HepG2 (cell line): ENCODE measurements at regions not wholly inside any gene's neighbourhood (a gene's known extent, or its start where the extent isn't known, plus 50 kb on each side); places are given as distances from the start of the nearest gene placed in this dataset.

Experiments used
- ATAC-seq: fragments of 200-7000 bp; cut with Tn5 transposase; 3 replicates; pipeline ENCODE4 v1.9.1; 2020; ENCODE audit warnings: mild to moderate bottlenecking, moderate library complexity
- BruUV-seq: library from RNA; stranded (reverse); fragments of 400-500 nt; replicated peaks from 2 replicates; lab custom pipeline; 2021; lab: Mats Ljungman, UMichigan
- CTCF ChIA-PET: fragments of 300-600 bp; formaldehyde crosslinking; extraction: SDS; loops from one replicate; lab custom pipeline; 2021; ENCODE audit warnings: low total read pairs, inconsistent platforms, low intra/inter-chr PET ratio; lab: Yijun Ruan, JAX
- POLR2A ChIA-PET: fragments of 350-600 bp; sonication (Branson Sonifier 250); formaldehyde crosslinking; loops from one replicate; lab custom pipeline; 2020; ENCODE audit warnings: antibody characterized with exemption, inconsistent platforms; lab: Yijun Ruan, JAX
- DNase-seq: peaks from one replicate; pipeline ENCODE4 v3.0.0-alpha.2; 2015; ENCODE audit warnings: low spot score
- FAIRE-seq: peaks from 3 replicates; lab custom pipeline; 2011; peaks lifted over from hg19 to GRCh38; lab: Jason Lieb, UNC
- H2AFZ ChIP-seq: one replicate; pipeline ENCODE4 v1.6.1; 2011; ENCODE audit warnings: low read length, inconsistent platforms
- H3K27ac ChIP-seq: fragments of 300-600 bp; 3 replicates; pipeline ENCODE4 v1.8.0; 2011; ENCODE audit warnings: mixed run types, mild to moderate bottlenecking, mixed read lengths, low read length, inconsistent platforms; ENCODE audit not compliant: insufficient read depth; ENCODE audit errors: extremely low read length
- H3K27me3 ChIP-seq, 2 experiments: fragments of 200-600 bp in 1 of 2; 2 replicates in 1 of 2; 3 replicates in 1 of 2; pipeline versions ENCODE4 v1.6.0 to v1.8.0; 2011; ENCODE audit warnings: low read length in 2 of 2, mild to moderate bottlenecking in 2 of 2, moderate library complexity in 2 of 2, inconsistent platforms in 1 of 2; ENCODE audit not compliant: insufficient read depth in 2 of 2, control insufficient read depth in 1 of 2
- H3K36me3 ChIP-seq, 2 experiments: fragments of 200-600 bp in 1 of 2; replicated peaks in 1 of 2; 2 replicates in 1 of 2; 3 replicates in 1 of 2; pipeline versions ENCODE4 v1.5.1 to v1.8.0; 2011; ENCODE audit warnings: low read length in 2 of 2, inconsistent platforms in 1 of 2; ENCODE audit not compliant: insufficient read depth in 2 of 2, control insufficient read depth in 1 of 2
- H3K4me1 ChIP-seq: 2 replicates; pipeline ENCODE4 v1.5.1; 2012; ENCODE audit warnings: low read length, inconsistent platforms; ENCODE audit not compliant: insufficient read depth
- H3K4me2 ChIP-seq: 2 replicates; pipeline ENCODE4 v1.6.0; 2011; ENCODE audit warnings: low read depth, low read length, inconsistent platforms
- H3K4me3 ChIP-seq, 3 experiments: fragments of 200-600 bp in 1 of 3; sonication (generic), shearing (Covaris generic) in 1 of 3; replicated peaks in 1 of 3; 2 replicates each; pipeline ENCODE4 v1.5.1; 2011 to 2016; ENCODE audit warnings: low read length in 3 of 3, inconsistent platforms in 2 of 3, low read depth in 2 of 3, mild to moderate bottlenecking in 2 of 3, control low read depth in 1 of 3, mixed read lengths in 1 of 3; ENCODE audit not compliant: insufficient read depth in 1 of 3
- H3K79me2 ChIP-seq: one replicate; pipeline ENCODE4 v1.6.1; 2011; ENCODE audit warnings: low read length, inconsistent platforms; ENCODE audit not compliant: insufficient read depth
- H3K9ac ChIP-seq: 2 replicates; pipeline ENCODE4 v1.6.0; 2011; ENCODE audit warnings: mild to moderate bottlenecking, low read depth, low read length, inconsistent platforms; ENCODE audit not compliant: insufficient read depth
- H3K9me3 ChIP-seq: 2 replicates; pipeline ENCODE4 v1.5.1; 2012; ENCODE audit warnings: mild to moderate bottlenecking, low read length
- H4K20me1 ChIP-seq: 2 replicates; pipeline ENCODE4 v1.6.0; 2011; ENCODE audit warnings: inconsistent platforms, mild to moderate bottlenecking, low read length, moderate library complexity; ENCODE audit not compliant: insufficient read depth
- CCDC6 ChIP-seq: sonication (generic); formaldehyde crosslinking; IDR thresholded peaks from 2 replicates; pipeline ENCODE4 v1.8.1; 2022; ENCODE audit warnings: mild to moderate bottlenecking, missing genetic modification reagents, moderate library complexity
- DR1 ChIP-seq: sonication (generic); formaldehyde crosslinking; IDR thresholded peaks from 2 replicates; pipeline ENCODE4 v1.8.0; 2021; ENCODE audit warnings: mild to moderate bottlenecking, missing genetic modification reagents, inconsistent platforms
- DRAP1 ChIP-seq: IDR thresholded peaks from 2 replicates; pipeline ENCODE4 v1.6.1; 2016; ENCODE audit warnings: missing genetic modification reagents, missing compliant biosample characterization
- ESRRA ChIP-seq: sonication (generic); formaldehyde crosslinking; IDR thresholded peaks from 2 replicates; pipeline ENCODE4 v1.5.1; 2020; ENCODE audit warnings: mild to moderate bottlenecking, low read depth, missing genetic modification reagents
- NAIF1 ChIP-seq: sonication (generic); formaldehyde crosslinking; IDR thresholded peaks from 2 replicates; pipeline ENCODE4 v1.5.0; 2020; ENCODE audit warnings: mild to moderate bottlenecking, missing genetic modification reagents, borderline replicate concordance
- NBN ChIP-seq: fragments of 450-650 bp; conservative IDR thresholded peaks from 2 replicates; pipeline ENCODE4 v1.6.1; 2017
- NFIC ChIP-seq: IDR thresholded peaks from 2 replicates; pipeline ENCODE4 v1.6.1; 2012; ENCODE audit warnings: mild to moderate bottlenecking, low read length, inconsistent platforms
- POGK ChIP-seq: sonication (generic); formaldehyde crosslinking; conservative IDR thresholded peaks from 2 replicates; pipeline ENCODE4 v1.8.0; 2022; ENCODE audit warnings: mild to moderate bottlenecking, moderate library complexity, missing genetic modification reagents
- PREB ChIP-seq: sonication (generic); formaldehyde crosslinking; IDR thresholded peaks from 2 replicates; pipeline ENCODE4 v1.4.0; 2020; ENCODE audit warnings: missing genetic modification reagents
- SRF ChIP-seq: IDR thresholded peaks from 2 replicates; pipeline ENCODE4 v1.6.1; 2011; ENCODE audit warnings: mild to moderate bottlenecking, low read depth, low read length, moderate library complexity
- U2AF2 ChIP-seq: fragments of 200-400 bp; formaldehyde crosslinking; IDR thresholded peaks from 2 replicates; pipeline ENCODE4 v1.6.1; 2017; ENCODE audit warnings: low read depth, mild to moderate bottlenecking, low read length
- ZBTB42 ChIP-seq: sonication (generic); formaldehyde crosslinking; IDR thresholded peaks from 2 replicates; pipeline ENCODE4 v1.5.0; 2020; ENCODE audit warnings: mild to moderate bottlenecking, missing genetic modification reagents
- ZNF224 ChIP-seq: sonication (generic); formaldehyde crosslinking; IDR thresholded peaks from 2 replicates; pipeline ENCODE4 v1.5.0; 2020; ENCODE audit warnings: mild to moderate bottlenecking, missing genetic modification reagents
- ZNF646 ChIP-seq: sonication (generic); formaldehyde crosslinking; IDR thresholded peaks from 2 replicates; pipeline ENCODE4 v1.9.0; 2021; ENCODE audit warnings: mild to moderate bottlenecking, missing genetic modification reagents
- ZSCAN22 ChIP-seq: sonication (generic); formaldehyde crosslinking; IDR thresholded peaks from 2 replicates; pipeline ENCODE4 v1.4.0; 2020; ENCODE audit warnings: mild to moderate bottlenecking, missing genetic modification reagents
- ZZZ3 ChIP-seq: sonication (generic); formaldehyde crosslinking; IDR thresholded peaks from 2 replicates; pipeline ENCODE4 v1.4.0; 2020; ENCODE audit warnings: missing genetic modification reagents, mild to moderate bottlenecking, borderline replicate concordance
- WGBS: methylation state at CpG from one replicate; pipeline ENCODE4 v1.1.6; 2017; ENCODE audit warnings: low lambda C conversion rate; 5-methylcytosine and 5-hydroxymethylcytosine counted together
- in situ Hi-C: cut with HindIII; loops from 2 replicates; pipeline ENCODE4 v1.10.0; 2017; ENCODE audit warnings: low pct_unique_long_range_greater_than_20kb; ENCODE audit not compliant: extremely low pct_ligation_motif_present
- intact Hi-C: fragments of 100-400 bp; cut with micrococcal nuclease; formaldehyde crosslinking; loops from one replicate; pipeline ENCODE4 v1.10.0; 2022; ENCODE audit not compliant: unreplicated experiment

GRCh38 chr12:89165703-89166102 lies 186.6 kb downstream of the DUSP6 start (continued):
- TF ChIP-seq ZNF646 (no peak), CCDC6 (no peak)
- TF ChIP-seq, all 625 proteins: peak for 0

GRCh38 chr12:89163918-89164317 lies 188.4 kb downstream of the DUSP6 start:
- intact Hi-C loops (no loop called here), in situ Hi-C loops (no loop called here)
- no TSS peak for BruUV-seq
- no peak overlapping the region for H3K27ac ChIP-seq
- no peak overlapping the region for H3K4me2 ChIP-seq
- H3K4me1 ChIP-seq = peaks cover 10% of the 10 kb centered on the region
- DNase-seq (no peak), FAIRE-seq (no peak), ATAC-seq (no peak)
- no peaks in the 10 kb centered on the region for H3K9me3 ChIP-seq
- ChIA-PET POLR2A (no interaction called here), CTCF (no interaction called here)
- no peaks in the 10 kb centered on the region for H3K79me2 ChIP-seq
- no peak overlapping the region for H3K9ac ChIP-seq
- H3K27me3 ChIP-seq = no peaks in the 10 kb centered on the region
- TF ChIP-seq ZBTB42 (CRISPR knock-in tag) (no peak), NAIF1 (CRISPR knock-in tag) (no peak), NBN (no peak), SRF (no peak), ZNF224 (CRISPR knock-in tag) (no peak), DRAP1 (CRISPR knock-in tag) (no peak), PREB (CRISPR knock-in tag) (no peak), ZSCAN22 (CRISPR knock-in tag) (no peak), ESRRA (no peak), POGK (no peak), NFIC (no peak), U2AF2 (no peak), ZZZ3 (CRISPR knock-in tag) (no peak), DR1 (CRISPR knock-in tag) (no peak)
- H3K36me3 ChIP-seq = no peaks in the 10 kb centered on the region
- H2AFZ ChIP-seq = no peak overlapping the region
- no peaks in the 10 kb centered on the region for H4K20me1 ChIP-seq
- no peak overlapping the region for H3K4me3 ChIP-seq
- 0% methylated on average over 1 of the region's 1 CpG for WGBS
